Natural killer cell (primary cell): ENCODE measurements at regions not wholly inside any gene's neighbourhood (a gene's known extent, or its start where the extent isn't known, plus 50 kb on each side); places are given as distances from the start of the nearest gene placed in this dataset.

Experiments
- ATAC-seq, 3 donors: fragments of 150-1000 bp in 2 of 3; fragments of 200-7000 bp in 1 of 3; cut with Tn5 transposase; 1 replicate in 1 of 3; 2 replicates in 2 of 3; pipeline ENCODE4 v1.10.0; 2021; ENCODE audit warnings: mild to moderate bottlenecking in 2 of 3, moderate library complexity in 2 of 3
- DNase-seq, 2 donors: peaks; one replicate each; pipeline versions ENCODE4 v3.0.0 to v3.0.0-alpha.2; 2013 to 2021; ENCODE audit warnings: mixed read lengths in 1 of 2
- H3K27ac ChIP-seq: one replicate; pipeline ENCODE4 v1.5.1; 2013; ENCODE audit warnings: mild to moderate bottlenecking, low read length
- H3K27me3 ChIP-seq: one replicate; pipeline ENCODE4 v1.6.1; 2013; ENCODE audit warnings: low read length; ENCODE audit not compliant: control insufficient read depth, insufficient read depth
- H3K36me3 ChIP-seq: one replicate; pipeline ENCODE4 v1.6.1; 2013; ENCODE audit warnings: low read length; ENCODE audit not compliant: control insufficient read depth, insufficient read depth
- H3K4me1 ChIP-seq: one replicate; pipeline ENCODE4 v1.6.1; 2013; ENCODE audit warnings: low read length; ENCODE audit not compliant: control insufficient read depth, insufficient read depth
- H3K4me3 ChIP-seq: one replicate; pipeline ENCODE4 v1.5.1; 2013; ENCODE audit warnings: low read length
- H3K9me3 ChIP-seq: one replicate; pipeline ENCODE4 v1.6.1; 2013; ENCODE audit warnings: low read length; ENCODE audit not compliant: control insufficient read depth, insufficient read depth
- H3K27ac Mint-ChIP-seq, 2 donors: one replicate each; pipeline ENCODE4 v1.8.0; 2022; ENCODE audit warnings: mild to moderate bottlenecking in 2 of 2, mixed read lengths in 2 of 2, moderate library complexity in 1 of 2
- H3K27me3 Mint-ChIP-seq, 2 donors: one replicate each; pipeline ENCODE4 v1.8.0; 2022; ENCODE audit warnings: low read depth in 2 of 2, mixed read lengths in 2 of 2
- H3K36me3 Mint-ChIP-seq: one replicate; pipeline ENCODE4 v1.8.0; 2022; ENCODE audit warnings: mixed read lengths
- H3K4me1 Mint-ChIP-seq, 2 donors: one replicate each; pipeline ENCODE4 v1.8.0; 2022; ENCODE audit warnings: mixed read lengths in 2 of 2
- H3K4me3 Mint-ChIP-seq: one replicate; pipeline ENCODE4 v1.8.0; 2022; ENCODE audit warnings: mild to moderate bottlenecking, moderate library complexity, mixed read lengths
- H3K9me3 Mint-ChIP-seq, 2 donors: one replicate each; pipeline ENCODE4 v1.8.0; 2022; ENCODE audit warnings: mixed read lengths in 2 of 2
- CTCF ChIP-seq: fragments of 200-600 bp; IDR thresholded peaks from one replicate; pipeline ENCODE4 v1.8.0; 2022; ENCODE audit warnings: antibody characterized with exemption
- WGBS: methylation state at CpG from one replicate; pipeline ENCODE4 v1.1.7; 2013; ENCODE audit warnings: missing lambda C conversion rate; ENCODE audit not compliant: insufficient coverage; 5-methylcytosine and 5-hydroxymethylcytosine counted together
- intact Hi-C: fragments of 100-400 bp; cut with micrococcal nuclease; formaldehyde crosslinking; loops from one replicate; pipeline ENCODE4 v1.14.2; 2022

- Mint-ChIP-seq H3K9me3 (no peaks in the 10 kb centered on the region), H3K36me3 (no peaks in the 10 kb centered on the region), H3K27me3 (peaks cover 21 to 23% of the 10 kb centered on the region in 2 donors), H3K4me3 (no peak overlapping the region), H3K27ac (no peak overlapping the region), H3K4me1 (no peaks in the 10 kb centered on the region)
- H3K4me3 ChIP-seq, result no peak overlapping the region
- 93% methylated on average over 2 of the region's 2 CpGs for WGBS
- DNase-seq, result no peak
- ATAC-seq, result no peak
- no peaks in the 10 kb centered on the region for H3K36me3 ChIP-seq
- intact Hi-C loops, result no loop called here
- no peaks in the 10 kb centered on the region for H3K4me1 ChIP-seq
- no peaks in the 10 kb centered on the region for H3K27me3 ChIP-seq
- no peak overlapping the region for H3K27ac ChIP-seq
- no peak for TF ChIP-seq CTCF
- no peaks in the 10 kb centered on the region for H3K9me3 ChIP-seq
These were observed 144.2 kb upstream of the SMARCA2 start for GRCh38 chr9:1870915-1871314.

GRCh38 chr9:1871626-1872419 lies 143.3 kb upstream of the SMARCA2 start:
- H3K27ac Mint-ChIP-seq, result no peak overlapping the region
- no peak overlapping the region for H3K4me3 ChIP-seq
- H3K27ac ChIP-seq, result no peak overlapping the region
- no peaks in the 10 kb centered on the region for H3K4me1 ChIP-seq
- no peak for ATAC-seq
- no peaks in the 10 kb centered on the region for H3K9me3 Mint-ChIP-seq
- H3K4me3 Mint-ChIP-seq, result no peak overlapping the region
- intact Hi-C loops, result no loop called here
- H3K9me3 ChIP-seq, result no peaks in the 10 kb centered on the region
- no peak for DNase-seq
- no peak for TF ChIP-seq CTCF
- peaks cover 16 to 23% of the 10 kb centered on the region in 2 donors for H3K27me3 Mint-ChIP-seq
- no peaks in the 10 kb centered on the region for H3K36me3 Mint-ChIP-seq
- 64% methylated on average over 8 of the region's 8 CpGs for WGBS
- H3K27me3 ChIP-seq, result no peaks in the 10 kb centered on the region
- no peaks in the 10 kb centered on the region for H3K36me3 ChIP-seq
- no peaks in the 10 kb centered on the region for H3K4me1 Mint-ChIP-seq

DNA sequence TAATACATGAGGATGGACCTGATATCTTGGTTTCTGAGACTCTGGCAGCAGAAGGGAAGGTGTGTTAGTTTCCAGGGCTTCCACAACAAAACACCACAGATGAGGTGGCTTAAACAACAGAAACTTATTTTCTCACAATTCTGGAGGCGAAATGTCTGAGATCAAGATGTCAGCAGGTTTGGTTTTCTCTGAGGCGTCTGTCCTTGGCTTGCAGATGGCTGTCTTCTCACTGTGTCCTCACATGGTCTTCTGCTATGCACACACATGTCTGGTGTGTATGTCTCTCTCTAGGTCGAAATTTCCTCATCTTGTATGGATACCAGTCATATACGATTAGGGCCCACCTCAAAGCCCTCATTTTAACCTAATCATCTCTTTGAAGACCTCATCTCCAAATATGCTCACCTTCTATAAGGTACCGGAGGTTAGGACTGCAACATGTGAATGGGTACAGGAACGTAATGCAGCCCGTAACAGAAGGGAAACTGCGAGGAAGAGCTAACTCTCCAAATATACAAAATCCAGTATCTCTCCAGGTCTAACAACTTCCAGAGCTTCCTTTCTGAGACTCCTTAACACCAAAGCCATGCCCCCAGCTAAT lies 139.8 kb upstream of the SMARCA2 start:
- H3K36me3 Mint-ChIP-seq, result no peaks in the 10 kb centered on the region
- no peaks in the 10 kb centered on the region for H3K9me3 ChIP-seq
- no peaks in the 10 kb centered on the region for H3K4me1 ChIP-seq
- H3K27ac ChIP-seq, result no peak overlapping the region
- H3K27me3 ChIP-seq, result no peaks in the 10 kb centered on the region
- H3K27ac Mint-ChIP-seq, result no peak overlapping the region
- no peaks in the 10 kb centered on the region for H3K4me1 Mint-ChIP-seq
- no peak for DNase-seq
- H3K4me3 ChIP-seq, result no peak overlapping the region
- 76% methylated on average over 8 of the region's 8 CpGs for WGBS
- intact Hi-C loops, result no loop called here
- no peak for TF ChIP-seq CTCF
- peaks cover 9 to 12% of the 10 kb centered on the region in 2 donors for H3K27me3 Mint-ChIP-seq
- no peak overlapping the region for H3K4me3 Mint-ChIP-seq
- H3K9me3 Mint-ChIP-seq, result no peaks in the 10 kb centered on the region
- no peaks in the 10 kb centered on the region for H3K36me3 ChIP-seq
- ATAC-seq, result no peak
